ENCODE measurements at regions not wholly inside any gene's neighbourhood (a gene's known extent, or its start where the extent isn't known, plus 50 kb on each side); places are given as distances from the start of the nearest gene placed in this dataset.

- no peak overlapping the region for H3K9ac ChIP-seq (ENCODE audit: low read length)
- TF ChIP-seq CTCF (IDR thresholded peaks at IDR 0.05; ENCODE audit: low read depth, low read length): no peak
- TF ChIP-seq EZH2phosphoT487 (IDR thresholded peaks at IDR 0.05; ENCODE audit: low read depth): no peak
- H2AFZ ChIP-seq (ENCODE audit: low read depth, low read length): no peak overlapping the region
- H3K4me2 ChIP-seq (ENCODE audit: low read length): no peak overlapping the region
- no peaks in the 10 kb centered on the region for H3K4me1 ChIP-seq (ENCODE audit: low read length)
- H4K20me1 ChIP-seq (ENCODE audit: insufficient read depth, low read length): no peaks in the 10 kb centered on the region
- H3K27me3 ChIP-seq (ENCODE audit: low read depth, low read length): no peaks in the 10 kb centered on the region
- H3K4me3 ChIP-seq (ENCODE audit: low read length): no peak overlapping the region
- no peaks in the 10 kb centered on the region for H3K79me2 ChIP-seq (ENCODE audit: low read length)
- H3K9me3 ChIP-seq (ENCODE audit: insufficient read depth, low read length): no peaks in the 10 kb centered on the region
- no peak overlapping the region for H3K27ac ChIP-seq (ENCODE audit: low read length)
- H3K36me3 ChIP-seq (replicated peaks; ENCODE audit: low read depth, low read length): no peaks in the 10 kb centered on the region
Measured at GRCh38 chr13:88866195-88866594, 1195.0 kb downstream of the SLITRK5 start.

- Histone ChIP-seq H3K27me3 (ENCODE audit: low read depth, low read length) (no peaks in the 10 kb centered on the region), H3K36me3 (replicated peaks; ENCODE audit: low read depth, low read length) (no peaks in the 10 kb centered on the region), H2AFZ (ENCODE audit: low read depth, low read length) (no peak overlapping the region), H3K79me2 (ENCODE audit: low read length) (no peaks in the 10 kb centered on the region), H3K4me1 (ENCODE audit: low read length) (no peaks in the 10 kb centered on the region), H3K4me3 (ENCODE audit: low read length) (no peak overlapping the region), H3K4me2 (ENCODE audit: low read length) (no peak overlapping the region), H4K20me1 (ENCODE audit: insufficient read depth, low read length) (no peaks in the 10 kb centered on the region), H3K27ac (ENCODE audit: low read length) (no peak overlapping the region), H3K9ac (ENCODE audit: low read length) (no peak overlapping the region), H3K9me3 (ENCODE audit: insufficient read depth, low read length) (0 out of 2 replicates have a peak, but pooled peaks cover 4% of the 10 kb centered on the region)
- no peak for TF ChIP-seq EZH2phosphoT487 (IDR thresholded peaks at IDR 0.05; ENCODE audit: low read depth)
Measured at GRCh38 chr13:88883741-88884140, 1212.6 kb downstream of the SLITRK5 start.

DNA sequence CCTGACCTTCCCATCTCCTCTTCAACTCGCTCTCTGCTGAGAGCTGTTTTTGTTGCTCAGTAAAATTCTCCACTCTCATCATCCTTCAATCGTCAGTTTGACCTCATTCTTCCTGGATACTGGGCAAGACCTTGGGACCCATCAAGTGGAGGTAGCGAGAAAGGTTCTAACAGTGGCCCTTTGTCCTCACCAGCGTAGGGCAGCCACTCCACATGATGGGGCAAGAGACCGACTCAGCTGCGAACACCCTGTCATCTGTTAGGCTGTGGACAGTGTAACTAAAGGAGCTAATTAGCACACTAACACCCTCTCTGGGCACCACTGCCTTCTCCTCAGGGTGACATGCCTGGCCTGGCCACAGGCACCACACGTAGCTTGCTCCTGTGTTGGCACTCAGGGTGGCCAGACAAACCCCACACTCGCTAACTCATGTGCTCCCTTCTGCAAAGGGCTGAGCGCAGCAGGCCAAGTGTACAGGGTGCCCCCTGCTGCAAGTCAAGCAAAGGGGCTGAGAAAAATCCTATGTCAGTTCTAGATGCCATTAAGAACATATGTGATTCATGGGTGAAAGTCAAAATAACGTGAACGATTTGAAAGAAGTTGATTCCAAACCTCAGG is 1216.0 kb downstream of the SLITRK5 start:
- Histone ChIP-seq H3K36me3 (replicated peaks; ENCODE audit: low read depth, low read length) (no peaks in the 10 kb centered on the region), H3K4me3 (ENCODE audit: low read length) (peak overlapping the region; percentile 37), H3K79me2 (ENCODE audit: low read length) (no peaks in the 10 kb centered on the region), H3K27ac (ENCODE audit: low read length) (no peak overlapping the region), H3K4me1 (ENCODE audit: low read length) (no peaks in the 10 kb centered on the region), H3K4me2 (ENCODE audit: low read length) (peak overlapping the region; percentile 31), H3K27me3 (ENCODE audit: low read depth, low read length) (no peaks in the 10 kb centered on the region), H3K9ac (ENCODE audit: low read length) (no peak overlapping the region), H4K20me1 (ENCODE audit: insufficient read depth, low read length) (no peaks in the 10 kb centered on the region), H2AFZ (ENCODE audit: low read depth, low read length) (peak overlapping the region; percentile 38), H3K9me3 (ENCODE audit: insufficient read depth, low read length) (no peaks in the 10 kb centered on the region)
- no peak for TF ChIP-seq EZH2phosphoT487 (IDR thresholded peaks at IDR 0.05; ENCODE audit: low read depth)
- peak; percentile 54 for TF ChIP-seq CTCF (IDR thresholded peaks at IDR 0.05; ENCODE audit: low read depth, low read length)

GRCh38 chr13:88895261-88895941 is 1224.2 kb downstream of the SLITRK5 start:
- Histone ChIP-seq H4K20me1 (ENCODE audit: insufficient read depth, low read length) (no peaks in the 10 kb centered on the region), H3K4me1 (ENCODE audit: low read length) (no peaks in the 10 kb centered on the region), H3K9ac (ENCODE audit: low read length) (no peak overlapping the region), H2AFZ (ENCODE audit: low read depth, low read length) (no peak overlapping the region), H3K4me2 (ENCODE audit: low read length) (no peak overlapping the region), H3K36me3 (replicated peaks; ENCODE audit: low read depth, low read length) (no peaks in the 10 kb centered on the region), H3K27ac (ENCODE audit: low read length) (no peak overlapping the region), H3K27me3 (ENCODE audit: low read depth, low read length) (no peaks in the 10 kb centered on the region), H3K4me3 (ENCODE audit: low read length) (no peak overlapping the region), H3K79me2 (ENCODE audit: low read length) (no peaks in the 10 kb centered on the region), H3K9me3 (ENCODE audit: insufficient read depth, low read length) (no peaks in the 10 kb centered on the region)
- TF ChIP-seq EZH2phosphoT487 (IDR thresholded peaks at IDR 0.05; ENCODE audit: low read depth) (no peak), CTCF (IDR thresholded peaks at IDR 0.05; ENCODE audit: low read depth, low read length) (no peak)

Data from OCI-LY3 (cell line).